H9 (cell line): ENCODE measurements at regions not wholly inside any gene's neighbourhood (a gene's known extent, or its start where the extent isn't known, plus 50 kb on each side); places are given as distances from the start of the nearest gene placed in this dataset.

Source experiments
- DNase-seq: peaks from one replicate; pipeline ENCODE4 v3.0.0-alpha.2; 2017
- H2AFZ ChIP-seq: one replicate; pipeline ENCODE4 v1.6.1; 2013; ENCODE audit warnings: mild to moderate bottlenecking, low read length, control low read depth, moderate library complexity
- H2AK5ac ChIP-seq: 2 replicates; pipeline ENCODE4 v1.6.1; 2013; ENCODE audit warnings: low read length, control low read depth, mixed read lengths; ENCODE audit not compliant: insufficient read length
- H2BK120ac ChIP-seq: one replicate; pipeline ENCODE4 v1.6.1; 2013; ENCODE audit warnings: low read depth, mild to moderate bottlenecking, low read length, control low read depth, inconsistent platforms; ENCODE audit not compliant: poor library complexity, severe bottlenecking
- H2BK12ac ChIP-seq: 2 replicates; pipeline ENCODE4 v1.6.1; 2013; ENCODE audit warnings: low read length, control low read depth, mixed read lengths, low read depth; ENCODE audit not compliant: insufficient read length
- H2BK15ac ChIP-seq: 2 replicates; pipeline ENCODE4 v1.6.1; 2013; ENCODE audit warnings: low read depth, low read length, control low read depth
- H2BK20ac ChIP-seq: one replicate; pipeline ENCODE4 v1.6.1; 2013; ENCODE audit warnings: low read depth, mild to moderate bottlenecking, low read length, control low read depth, inconsistent platforms; ENCODE audit not compliant: poor library complexity, severe bottlenecking
- H2BK5ac ChIP-seq: 2 replicates; pipeline ENCODE4 v1.6.1; 2013; ENCODE audit warnings: low read length, control low read depth, mixed read lengths; ENCODE audit not compliant: insufficient read length
- H3K14ac ChIP-seq: 2 replicates; pipeline ENCODE4 v1.6.1; 2013; ENCODE audit warnings: low read length, control low read depth; ENCODE audit not compliant: insufficient read depth
- H3K18ac ChIP-seq: 2 replicates; pipeline ENCODE4 v1.6.1; 2013; ENCODE audit warnings: low read depth, mild to moderate bottlenecking, mixed read lengths, low read length, control low read depth; ENCODE audit not compliant: insufficient read length
- H3K23ac ChIP-seq: 2 replicates; pipeline ENCODE4 v1.6.1; 2013; ENCODE audit warnings: low read length, control low read depth, mixed read lengths, low read depth; ENCODE audit not compliant: insufficient read length
- H3K23me2 ChIP-seq: 2 replicates; pipeline ENCODE4 v1.6.1; 2013; ENCODE audit warnings: low read depth, mild to moderate bottlenecking, mixed read lengths, low read length, control low read depth; ENCODE audit not compliant: insufficient read length, poor library complexity, severe bottlenecking
- H3K27ac ChIP-seq: 2 replicates; pipeline ENCODE4 v1.5.1; 2013; ENCODE audit warnings: low read length, control low read depth, mixed read lengths, low read depth; ENCODE audit not compliant: insufficient read length
- H3K27me3 ChIP-seq: 2 replicates; pipeline ENCODE4 v1.6.1; 2013; ENCODE audit warnings: low read length, control low read depth, inconsistent platforms; ENCODE audit not compliant: insufficient read depth
- H3K4ac ChIP-seq: 2 replicates; pipeline ENCODE4 v1.6.1; 2013; ENCODE audit warnings: low read depth, mild to moderate bottlenecking, control low read depth, inconsistent platforms, low read length, moderate library complexity
- H3K4me1 ChIP-seq: 2 replicates; pipeline ENCODE4 v1.6.1; 2013; ENCODE audit warnings: low read length, control low read depth, inconsistent platforms; ENCODE audit not compliant: insufficient read depth
- H3K4me2 ChIP-seq: 2 replicates; pipeline ENCODE4 v1.6.1; 2013; ENCODE audit warnings: low read length, control low read depth, mixed read lengths; ENCODE audit not compliant: insufficient read length, insufficient read depth
- H3K56ac ChIP-seq: 2 replicates; pipeline ENCODE4 v1.6.1; 2013; ENCODE audit warnings: low read depth, mild to moderate bottlenecking, mixed read lengths, low read length, control low read depth; ENCODE audit not compliant: insufficient read length
- H3K79me1 ChIP-seq: 2 replicates; pipeline ENCODE4 v1.6.1; 2013; ENCODE audit warnings: low read depth, mild to moderate bottlenecking, moderate library complexity, low read length, control low read depth, inconsistent platforms; ENCODE audit not compliant: insufficient read depth, poor library complexity, severe bottlenecking
- H3K79me2 ChIP-seq: 2 replicates; pipeline ENCODE4 v1.6.1; 2013; ENCODE audit warnings: low read length, control low read depth, inconsistent platforms; ENCODE audit not compliant: insufficient read depth
- H3K9ac ChIP-seq: 2 replicates; pipeline ENCODE4 v1.6.1; 2013; ENCODE audit warnings: low read length, control low read depth, mixed read lengths; ENCODE audit not compliant: insufficient read length; ENCODE audit errors: extremely low read depth
- H3K9me3 ChIP-seq: one replicate; pipeline ENCODE4 v1.6.1; 2013; ENCODE audit warnings: low read depth, low read length, inconsistent platforms; ENCODE audit not compliant: control insufficient read depth
- H3T11ph ChIP-seq: one replicate; pipeline ENCODE4 v1.6.1; 2013; ENCODE audit warnings: mild to moderate bottlenecking, low read length, control low read depth, inconsistent platforms
- H4K20me1 ChIP-seq: one replicate; pipeline ENCODE4 v1.6.1; 2013; ENCODE audit not compliant: control insufficient read depth, insufficient read length, insufficient read depth
- H4K5ac ChIP-seq: 2 replicates; pipeline ENCODE4 v1.6.1; 2013; ENCODE audit warnings: low read depth, mild to moderate bottlenecking, mixed read lengths, low read length, control low read depth; ENCODE audit not compliant: insufficient read length
- H4K8ac ChIP-seq: replicated peaks from 2 replicates; pipeline ENCODE4 v1.6.1; 2013; ENCODE audit warnings: low read length, control low read depth, mixed read lengths, low read depth; ENCODE audit not compliant: insufficient read length
- H4K91ac ChIP-seq: 2 replicates; pipeline ENCODE4 v1.6.1; 2013; ENCODE audit warnings: low read depth, mild to moderate bottlenecking, moderate library complexity, mixed read lengths, low read length, control low read depth; ENCODE audit not compliant: insufficient read length
- H3K27ac Mint-ChIP-seq, 3 experiments: 2 replicates in 2 of 3; 3 replicates in 1 of 3; pipeline ENCODE4 v1.8.0; 2020 to 2021; ENCODE audit warnings: mixed read lengths in 3 of 3, mild to moderate bottlenecking in 1 of 3, moderate library complexity in 1 of 3
- H3K27me3 Mint-ChIP-seq: 2 replicates; pipeline ENCODE4 v1.8.0; 2021; ENCODE audit warnings: low read depth, mild to moderate bottlenecking, moderate library complexity, mixed read lengths
- H3K36me3 Mint-ChIP-seq, 3 experiments: 2 replicates in 2 of 3; 3 replicates in 1 of 3; pipeline ENCODE4 v1.8.0; 2020 to 2021; ENCODE audit warnings: low read depth in 3 of 3, mixed read lengths in 3 of 3; ENCODE audit not compliant: insufficient read depth in 1 of 3
- H3K4me1 Mint-ChIP-seq, 2 experiments: 2 replicates each; pipeline ENCODE4 v1.8.0; 2020; ENCODE audit warnings: mixed read lengths in 2 of 2
- H3K4me3 Mint-ChIP-seq, 2 experiments: 2 replicates in 1 of 2; 3 replicates in 1 of 2; pipeline ENCODE4 v1.8.0; 2020 to 2021; ENCODE audit warnings: mild to moderate bottlenecking in 2 of 2, mixed read lengths in 2 of 2, moderate library complexity in 1 of 2
- H3K9me3 Mint-ChIP-seq, 2 experiments: 2 replicates in 1 of 2; 3 replicates in 1 of 2; pipeline ENCODE4 v1.8.0; 2020; ENCODE audit warnings: mild to moderate bottlenecking in 2 of 2, mixed read lengths in 2 of 2, moderate library complexity in 1 of 2
- CTCF ChIP-seq: fragments of 200-600 bp; sonication (generic); conservative IDR thresholded peaks from 3 replicates; pipeline ENCODE4 v1.8.0; 2021; ENCODE audit warnings: antibody characterized with exemption, mild to moderate bottlenecking
- WGBS: extraction: QIAGEN DNeasy Blood & Tissue Kit; methylation state at CpG from one replicate; pipeline ENCODE4 v1.1.7; 2013; ENCODE audit warnings: missing lambda C conversion rate, low lambda C conversion rate, mixed read lengths; ENCODE audit not compliant: insufficient read length; ENCODE audit errors: extremely low coverage; 5-methylcytosine and 5-hydroxymethylcytosine counted together

- Histone ChIP-seq H3T11ph (no peak overlapping the region), H3K23ac (no peak overlapping the region), H2BK12ac (no peak overlapping the region), H4K91ac (no peak overlapping the region), H3K79me2 (no peaks in the 10 kb centered on the region), H4K8ac (no peak overlapping the region), H3K56ac (no peak overlapping the region), H3K27ac (no peak overlapping the region), H2AFZ (no peak overlapping the region), H2BK20ac (no peak overlapping the region), H3K9ac (no peak overlapping the region), H2BK5ac (no peak overlapping the region), H4K20me1 (no peaks in the 10 kb centered on the region), H3K23me2 (no peaks in the 10 kb centered on the region), H3K27me3 (no peaks in the 10 kb centered on the region), H3K4ac (no peak overlapping the region), H3K79me1 (no peaks in the 10 kb centered on the region), H2BK120ac (no peak overlapping the region), H3K14ac (no peak overlapping the region), H3K18ac (no peak overlapping the region), H3K4me2 (no peak overlapping the region), H2BK15ac (no peak overlapping the region), H4K5ac (no peak overlapping the region), H2AK5ac (no peak overlapping the region), H3K9me3 (no peaks in the 10 kb centered on the region), H3K4me1 (no peaks in the 10 kb centered on the region)
- H3K4me1 Mint-ChIP-seq, result no peaks in the 10 kb centered on the region
- no CpG with 5 or more reads among the region's 5 CpGs for WGBS
- no peaks in the 10 kb centered on the region for H3K27me3 Mint-ChIP-seq
- H3K4me3 Mint-ChIP-seq, result no peak overlapping the region
- no peak overlapping the region; a peak in 1 of 7 replicates for H3K27ac Mint-ChIP-seq
- no peak for TF ChIP-seq CTCF
- H3K9me3 Mint-ChIP-seq, result peaks cover 0 to 2% of the 10 kb centered on the region in 2 experiments; a peak in 2 of 5 replicates
- DNase-seq, result no peak
- peaks cover 0 to 5% (median 0%) of the 10 kb centered on the region in 3 experiments; a peak in 2 of 7 replicates for H3K36me3 Mint-ChIP-seq
These were observed 123.0 kb downstream of the FSCB start for GRCh38 chr14:44384093-44384492.
